GM18868 (cell line): ENCODE measurements at regions not wholly inside any gene's neighbourhood (a gene's known extent, or its start where the extent isn't known, plus 50 kb on each side); places are given as distances from the start of the nearest gene placed in this dataset.
"Not testable (repeated sequence)": the region's sequence is repeated elsewhere in the genome, so short reads cannot be mapped to it uniquely, and the experiment has no call there.

Experiments
- ATAC-seq: cut with Tn5 transposase; IDR thresholded peaks from one replicate; pipeline ENCODE4 v1.9.1; 2021; ENCODE audit warnings: mild to moderate bottlenecking, moderate library complexity; ENCODE audit not compliant: unreplicated experiment

DNA sequence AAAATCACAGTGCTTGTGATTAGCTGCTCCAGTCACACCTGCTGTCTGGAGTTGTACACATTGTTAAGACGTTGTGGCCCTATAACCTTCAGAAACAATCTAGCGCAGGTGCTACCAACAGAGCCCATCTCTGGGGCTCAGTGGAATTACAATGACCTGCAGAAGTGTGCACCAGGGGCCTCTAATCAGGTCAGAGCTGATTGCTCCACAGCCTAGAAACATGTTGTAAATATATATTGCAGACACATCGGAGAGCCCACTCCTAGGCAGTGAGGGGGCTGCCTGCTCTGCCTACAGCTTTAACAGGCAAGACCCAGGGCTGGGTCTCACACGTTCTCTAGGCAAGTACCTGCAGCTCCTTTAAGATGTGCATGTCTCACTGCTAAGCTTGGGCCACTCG lies 302.0 kb downstream of the SIPA1L2 start:
- no peak for ATAC-seq

GRCh38 chr1:232327269-232327668 lies 302.7 kb downstream of the SIPA1L2 start:
- ATAC-seq, result no peak

DNA sequence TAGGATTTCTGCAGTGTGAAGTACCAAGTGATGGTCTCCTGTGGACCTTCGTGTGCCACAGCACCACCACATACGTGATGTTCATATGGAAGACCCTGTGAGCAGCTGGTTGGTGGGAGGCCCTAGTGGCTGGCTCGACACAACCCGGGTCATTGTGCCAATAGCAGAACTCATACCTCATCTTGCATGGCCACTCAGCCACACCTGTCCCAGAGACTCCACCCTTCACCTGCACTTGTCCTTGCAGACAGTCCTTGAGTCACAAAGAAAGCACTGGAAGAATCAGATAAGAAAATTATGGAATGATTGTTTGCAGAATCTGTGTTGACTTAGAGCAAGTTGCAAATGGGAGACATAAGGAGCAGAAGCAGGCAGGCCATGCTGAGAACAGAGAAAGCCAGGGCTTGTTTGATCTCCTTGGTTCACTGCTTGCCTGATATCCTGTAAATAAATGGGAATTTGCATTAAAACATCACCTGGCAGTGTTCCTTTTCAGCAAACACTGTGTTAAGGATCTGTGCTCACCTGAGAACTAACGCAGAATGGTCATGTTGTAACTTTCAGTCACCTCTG lies 307.7 kb downstream of the SIPA1L2 start:
- ATAC-seq, result no peak

GRCh38 chr1:232319518-232320210 lies 310.3 kb downstream of the SIPA1L2 start:
- ATAC-seq, result no peak

DNA sequence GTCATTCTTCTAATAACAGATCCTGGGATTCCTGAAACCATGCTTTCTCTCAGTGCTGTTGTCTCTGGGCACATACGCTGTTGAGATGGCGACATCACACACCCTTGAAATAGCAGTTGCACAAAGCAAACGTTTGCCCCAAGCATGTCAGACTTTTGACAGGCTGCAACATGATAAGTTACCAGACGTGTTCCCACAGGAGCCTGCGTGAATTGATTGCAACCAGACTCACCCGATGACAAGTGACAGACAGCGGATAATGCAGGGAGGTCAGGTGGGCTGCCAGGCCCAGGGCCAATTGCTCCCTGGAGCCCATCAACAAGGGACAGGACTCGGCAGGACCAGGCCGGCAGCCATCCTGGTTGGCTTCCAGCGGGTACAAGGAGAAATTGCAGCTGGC lies 310.9 kb downstream of the SIPA1L2 start:
- no peak for ATAC-seq

DNA sequence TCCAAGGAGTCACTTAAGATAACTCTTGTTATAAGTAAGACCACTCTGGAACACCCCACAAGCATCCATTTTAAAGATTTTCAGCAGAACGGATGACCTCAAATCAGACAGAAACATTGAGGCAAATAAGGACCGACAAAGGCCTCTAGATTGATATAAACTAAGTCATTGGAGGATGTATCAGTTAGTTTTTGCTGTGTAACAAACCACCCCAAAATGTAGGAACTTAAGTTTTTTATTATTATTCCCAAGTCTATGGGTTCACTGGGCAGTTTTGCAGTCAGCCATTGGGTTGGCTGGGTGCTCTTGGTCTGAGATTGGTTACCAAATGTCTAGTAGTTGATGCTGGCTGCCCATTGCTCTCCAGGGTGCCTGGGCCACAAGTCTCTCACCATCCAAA lies 311.8 kb downstream of the SIPA1L2 start:
- ATAC-seq, result no peak

DNA sequence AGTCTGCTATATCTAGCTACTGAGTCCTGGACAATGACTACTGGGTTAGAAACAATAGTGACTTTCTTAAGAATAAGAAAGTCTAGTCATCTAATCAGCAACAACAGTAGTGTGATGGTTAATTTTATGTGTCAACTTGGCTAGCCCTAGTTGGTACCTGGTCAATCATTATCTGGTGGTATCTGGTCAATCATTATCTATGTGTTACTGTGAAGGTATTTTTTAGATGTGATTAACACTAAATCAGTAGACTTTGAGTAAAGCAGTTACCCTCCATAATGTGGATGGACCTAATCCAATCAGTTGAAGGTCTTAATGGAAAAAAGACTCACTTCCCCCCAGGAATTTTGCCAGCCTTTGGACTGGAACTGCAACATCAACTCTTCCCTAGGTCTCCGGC lies 312.6 kb downstream of the SIPA1L2 start:
- ATAC-seq, result no peak

DNA sequence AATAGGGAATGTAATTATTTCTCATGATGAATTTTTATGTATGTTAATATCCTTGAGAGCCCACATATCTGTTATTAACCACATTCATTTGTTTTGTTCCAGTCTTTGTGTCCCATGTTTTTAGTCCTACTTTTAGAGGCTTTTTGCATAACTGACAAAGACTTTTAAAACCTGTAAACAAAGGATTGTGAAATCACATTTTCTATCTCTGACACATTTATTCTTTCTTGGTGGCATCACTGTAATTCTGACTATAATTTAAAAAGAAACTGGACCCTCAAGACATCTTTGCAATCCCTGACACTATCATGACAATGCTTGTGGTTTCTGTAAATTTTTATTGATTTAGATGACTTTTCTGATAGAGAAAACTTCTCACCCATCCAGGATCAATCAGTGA lies 313.1 kb downstream of the SIPA1L2 start:
- no peak for ATAC-seq

- ATAC-seq, result not testable (repeated sequence)
Measured at GRCh38 chr1:232313876-232314275, 316.1 kb downstream of the SIPA1L2 start.

DNA sequence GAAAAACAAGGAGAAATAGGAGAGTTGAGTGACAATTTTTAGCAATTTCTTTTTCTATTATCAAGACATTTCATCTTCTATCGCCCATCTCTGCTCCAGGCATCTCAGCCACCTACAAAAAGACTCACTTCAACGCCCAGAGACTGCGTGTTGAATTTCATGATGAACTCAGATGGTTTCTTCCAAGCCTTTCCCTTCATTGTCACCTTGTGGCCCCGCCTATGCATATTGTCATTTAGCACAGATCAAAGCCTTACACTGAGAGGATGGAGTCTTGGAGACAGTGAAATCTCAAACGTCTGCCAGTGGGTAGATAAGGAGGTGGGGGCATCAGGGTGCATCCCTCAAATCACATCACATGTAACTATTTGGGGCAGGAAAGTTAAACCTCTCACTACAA lies 319.4 kb downstream of the SIPA1L2 start:
- ATAC-seq, result no peak

- no peak for ATAC-seq
Measured at GRCh38 chr1:232308616-232309015, 321.3 kb downstream of the SIPA1L2 start.

GRCh38 chr1:232307296-232308017 lies 322.5 kb downstream of the SIPA1L2 start:
- no peak for ATAC-seq

- ATAC-seq, result no peak
Measured at GRCh38 chr1:232306269-232306961, 323.5 kb downstream of the SIPA1L2 start.

DNA sequence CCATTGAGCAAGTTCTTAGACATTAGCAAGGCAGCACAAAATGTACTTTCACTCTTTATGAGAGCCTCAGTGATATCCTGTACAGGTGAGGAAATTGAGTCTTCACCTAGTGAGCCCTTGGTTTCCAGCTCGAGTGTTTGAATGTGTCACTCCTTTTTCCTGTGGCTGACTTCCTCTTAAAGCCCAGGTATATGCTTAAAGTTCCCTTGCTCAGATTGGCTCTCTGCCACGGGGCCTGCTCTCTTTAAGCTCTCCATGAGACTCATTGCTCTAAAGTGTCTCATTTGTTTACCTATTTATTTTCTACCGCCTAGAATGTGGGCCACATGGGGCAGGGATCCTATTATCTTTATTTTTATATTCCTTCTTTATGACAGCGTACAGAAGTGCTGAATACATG lies 324.9 kb downstream of the SIPA1L2 start:
- ATAC-seq, result no peak

DNA sequence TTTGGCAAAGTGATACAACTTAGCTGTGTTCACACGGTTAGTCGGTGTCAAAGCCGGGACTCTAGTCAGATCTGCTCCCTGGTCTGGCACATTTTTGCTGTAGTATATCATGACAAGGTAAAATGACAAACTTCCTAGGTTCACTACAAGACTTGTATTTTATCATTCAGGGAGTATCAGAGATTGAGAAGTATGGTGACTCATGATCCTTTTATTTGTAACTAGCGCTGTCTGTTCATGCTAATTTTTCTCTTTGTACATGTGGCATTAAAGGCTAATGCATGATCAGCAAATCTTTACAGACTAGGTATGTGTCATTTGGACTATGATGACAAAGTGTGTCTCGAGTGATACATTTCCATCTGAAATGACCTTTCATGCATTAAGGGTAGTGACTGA lies 326.7 kb downstream of the SIPA1L2 start:
- no peak for ATAC-seq

DNA sequence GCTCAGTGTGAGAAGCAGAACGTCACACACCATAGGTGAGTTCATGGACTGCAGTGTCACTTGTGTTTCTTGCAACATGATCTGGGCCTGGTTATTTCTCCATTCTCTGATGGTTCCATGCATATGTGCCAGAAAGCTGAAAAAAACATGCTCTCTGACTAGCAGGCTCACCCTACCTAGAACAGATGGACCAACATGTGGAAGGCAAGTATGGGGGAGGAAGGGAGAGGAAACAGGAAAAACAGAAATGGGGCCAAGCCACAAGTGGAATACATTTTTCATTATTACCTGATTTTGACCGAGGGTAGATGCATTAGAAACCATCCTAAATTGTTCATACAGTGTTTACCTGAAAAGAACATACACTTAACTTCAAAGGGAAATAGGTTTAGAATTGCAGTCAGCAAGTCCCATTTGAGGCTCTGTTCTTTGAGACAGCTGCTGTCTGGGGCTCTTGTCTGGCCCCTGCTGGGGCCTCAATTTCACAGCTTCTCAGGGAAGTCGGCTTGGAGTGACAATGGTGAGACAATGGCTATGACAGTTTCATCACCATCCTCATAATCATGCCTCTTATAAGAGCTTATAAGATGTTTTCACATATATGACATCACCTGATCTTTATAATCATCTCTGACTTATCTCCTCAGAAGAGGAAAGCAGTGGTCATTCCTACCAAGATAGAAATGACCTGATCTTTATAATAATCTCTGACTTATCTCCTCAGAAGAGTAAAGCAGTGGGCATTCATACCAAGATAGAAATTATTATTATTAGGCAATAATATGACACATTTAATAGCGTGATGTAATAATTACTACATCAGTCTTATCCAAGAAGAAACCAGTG lies 327.3 kb downstream of the SIPA1L2 start:
- no peak for ATAC-seq

GRCh38 chr1:232301246-232301645 lies 328.7 kb downstream of the SIPA1L2 start:
- ATAC-seq, result no peak

GRCh38 chr1:232300466-232300865 lies 329.5 kb downstream of the SIPA1L2 start:
- ATAC-seq, result no peak

DNA sequence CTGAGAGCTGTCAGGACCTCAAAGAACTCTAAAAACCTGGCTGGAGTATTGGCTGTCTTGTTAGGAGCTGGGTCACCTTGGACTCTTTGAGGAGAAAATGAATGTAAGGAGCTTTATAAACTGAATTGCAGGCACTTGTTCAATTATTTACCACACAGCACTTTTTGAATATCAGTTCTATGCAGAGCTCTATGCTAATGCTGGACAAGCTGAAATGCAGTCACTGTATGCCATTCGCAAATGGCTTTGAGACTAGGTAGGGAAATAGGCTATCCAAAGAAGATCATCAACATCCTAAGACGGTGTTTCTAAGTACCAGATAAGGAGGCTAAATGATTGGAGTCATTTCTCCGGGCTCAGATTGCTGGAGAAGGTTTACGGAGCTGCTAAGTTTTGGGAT lies 333.5 kb downstream of the SIPA1L2 start:
- no peak for ATAC-seq

DNA sequence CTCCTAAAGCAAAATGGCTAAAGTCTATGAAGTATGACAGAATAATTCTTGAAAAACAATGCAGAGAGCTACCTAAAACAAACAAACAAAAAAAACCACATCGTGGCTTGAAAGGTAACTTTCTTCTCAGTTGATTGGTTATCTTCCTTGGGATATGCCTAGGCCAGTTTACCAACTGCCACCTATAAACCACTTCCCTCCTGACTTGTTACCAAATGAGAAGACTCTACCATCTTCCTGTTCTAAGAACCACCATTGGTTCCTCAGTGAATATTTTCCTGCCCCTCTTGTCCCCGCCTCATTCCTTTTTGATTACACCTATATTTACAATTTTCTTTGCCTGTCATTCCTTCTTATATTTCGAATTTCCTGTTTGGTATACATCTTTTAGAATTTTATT lies 336.6 kb downstream of the SIPA1L2 start:
- ATAC-seq, result no peak

DNA sequence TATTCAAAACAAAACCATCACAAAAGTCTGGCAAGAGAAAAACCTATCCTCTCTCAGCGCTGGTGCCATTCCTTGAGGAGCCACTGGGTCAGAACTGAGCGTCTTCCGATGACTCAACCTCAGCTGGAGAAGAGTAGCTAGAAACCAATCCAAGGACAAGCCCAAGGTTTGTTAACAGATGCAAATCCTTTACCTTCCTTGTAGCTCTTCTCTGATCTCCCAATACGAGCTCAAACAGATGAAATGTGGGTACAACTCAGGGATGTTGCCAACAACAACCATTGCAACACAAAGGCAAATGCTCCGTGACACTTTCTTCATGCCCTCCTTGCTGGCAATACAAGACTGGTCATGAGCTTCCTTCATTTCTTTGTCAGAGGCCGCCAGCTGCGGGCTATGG lies 337.1 kb downstream of the SIPA1L2 start:
- ATAC-seq, result no peak
